Ishikawa (cell line): ENCODE measurements at regions not wholly inside any gene's neighbourhood (a gene's known extent, or its start where the extent isn't known, plus 50 kb on each side); places are given as distances from the start of the nearest gene placed in this dataset.

Experiments
- CEBPB ChIP-seq: IDR thresholded peaks from 2 replicates; pipeline ENCODE4 v1.6.1; 2012
- CREB1 ChIP-seq: IDR thresholded peaks from 2 replicates; pipeline ENCODE4 v1.6.1; 2012; ENCODE audit warnings: low read depth
- EGR1 ChIP-seq: IDR thresholded peaks from 2 replicates; pipeline ENCODE4 v1.6.1; 2012
- EP300 ChIP-seq: IDR thresholded peaks from 2 replicates; pipeline ENCODE4 v1.6.1; 2012; ENCODE audit warnings: borderline replicate concordance
- FOXM1 ChIP-seq: IDR thresholded peaks from 2 replicates; pipeline ENCODE4 v1.6.1; 2012; ENCODE audit warnings: low read depth, borderline replicate concordance
- NFIC ChIP-seq: IDR thresholded peaks from 2 replicates; pipeline ENCODE4 v1.6.1; 2012
- RAD21 ChIP-seq: IDR thresholded peaks from 2 replicates; pipeline ENCODE4 v1.6.1; 2012; ENCODE audit warnings: low read depth
- TAF1 ChIP-seq: IDR thresholded peaks from 2 replicates; pipeline ENCODE4 v1.6.1; 2012; ENCODE audit warnings: low read depth, mild to moderate bottlenecking
- TCF12 ChIP-seq: IDR thresholded peaks from 2 replicates; pipeline ENCODE4 v1.6.1; 2012; ENCODE audit warnings: low read depth
- TEAD4 ChIP-seq: IDR thresholded peaks from 2 replicates; pipeline ENCODE4 v1.6.1; 2012
- YY1 ChIP-seq: IDR thresholded peaks from 2 replicates; pipeline ENCODE4 v1.6.1; 2012; ENCODE audit warnings: low read depth
- ZBTB7A ChIP-seq: IDR thresholded peaks from 2 replicates; pipeline ENCODE4 v1.6.1; 2012; ENCODE audit warnings: low read depth
- TF ChIP-seq, protein P1 (sequence below): IDR thresholded peaks from 2 replicates; pipeline ENCODE4 v1.6.1; 2012
- TF ChIP-seq, protein P2 (sequence below): IDR thresholded peaks from 2 replicates; pipeline ENCODE4 v1.6.1; 2012; ENCODE audit warnings: low read depth, mild to moderate bottlenecking
- TF ChIP-seq, protein P3 (sequence below): IDR thresholded peaks from 2 replicates; pipeline ENCODE4 v1.6.1; 2012

DNA sequence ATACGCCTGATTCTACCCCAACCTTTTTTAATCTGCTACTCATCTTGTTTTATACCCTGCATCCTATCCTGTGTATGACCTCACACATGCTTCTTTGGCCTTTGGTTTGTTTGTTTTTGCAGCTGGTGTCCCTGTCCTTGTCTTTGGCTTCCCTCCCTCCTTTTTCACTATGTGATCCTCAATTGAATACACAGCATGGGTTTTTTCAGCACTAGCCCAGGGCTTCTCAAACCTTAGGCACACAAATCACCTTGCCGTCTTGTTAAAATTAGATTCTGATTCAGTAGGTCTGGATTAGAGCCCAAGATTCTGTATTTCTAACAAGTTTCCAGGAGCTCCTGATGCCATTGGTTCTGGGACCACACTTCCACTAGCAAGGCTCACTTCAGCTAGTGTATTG lies 321.5 kb upstream of the MAN1A1 start:
- TF ChIP-seq RAD21 (no peak), CREB1 (no peak), CEBPB (no peak), YY1 (no peak), TEAD4 (no peak), ZBTB7A (no peak), NFIC (no peak), TCF12 (no peak), FOXM1 (no peak), EGR1 (no peak), TAF1 (no peak), EP300 (no peak)
- TF ChIP-seq, protein P1, sequence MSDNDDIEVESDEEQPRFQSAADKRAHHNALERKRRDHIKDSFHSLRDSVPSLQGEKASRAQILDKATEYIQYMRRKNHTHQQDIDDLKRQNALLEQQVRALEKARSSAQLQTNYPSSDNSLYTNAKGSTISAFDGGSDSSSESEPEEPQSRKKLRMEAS = no peak
- TF ChIP-seq, protein P2, sequence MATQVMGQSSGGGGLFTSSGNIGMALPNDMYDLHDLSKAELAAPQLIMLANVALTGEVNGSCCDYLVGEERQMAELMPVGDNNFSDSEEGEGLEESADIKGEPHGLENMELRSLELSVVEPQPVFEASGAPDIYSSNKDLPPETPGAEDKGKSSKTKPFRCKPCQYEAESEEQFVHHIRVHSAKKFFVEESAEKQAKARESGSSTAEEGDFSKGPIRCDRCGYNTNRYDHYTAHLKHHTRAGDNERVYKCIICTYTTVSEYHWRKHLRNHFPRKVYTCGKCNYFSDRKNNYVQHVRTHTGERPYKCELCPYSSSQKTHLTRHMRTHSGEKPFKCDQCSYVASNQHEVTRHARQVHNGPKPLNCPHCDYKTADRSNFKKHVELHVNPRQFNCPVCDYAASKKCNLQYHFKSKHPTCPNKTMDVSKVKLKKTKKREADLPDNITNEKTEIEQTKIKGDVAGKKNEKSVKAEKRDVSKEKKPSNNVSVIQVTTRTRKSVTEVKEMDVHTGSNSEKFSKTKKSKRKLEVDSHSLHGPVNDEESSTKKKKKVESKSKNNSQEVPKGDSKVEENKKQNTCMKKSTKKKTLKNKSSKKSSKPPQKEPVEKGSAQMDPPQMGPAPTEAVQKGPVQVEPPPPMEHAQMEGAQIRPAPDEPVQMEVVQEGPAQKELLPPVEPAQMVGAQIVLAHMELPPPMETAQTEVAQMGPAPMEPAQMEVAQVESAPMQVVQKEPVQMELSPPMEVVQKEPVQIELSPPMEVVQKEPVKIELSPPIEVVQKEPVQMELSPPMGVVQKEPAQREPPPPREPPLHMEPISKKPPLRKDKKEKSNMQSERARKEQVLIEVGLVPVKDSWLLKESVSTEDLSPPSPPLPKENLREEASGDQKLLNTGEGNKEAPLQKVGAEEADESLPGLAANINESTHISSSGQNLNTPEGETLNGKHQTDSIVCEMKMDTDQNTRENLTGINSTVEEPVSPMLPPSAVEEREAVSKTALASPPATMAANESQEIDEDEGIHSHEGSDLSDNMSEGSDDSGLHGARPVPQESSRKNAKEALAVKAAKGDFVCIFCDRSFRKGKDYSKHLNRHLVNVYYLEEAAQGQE = no peak
- TF ChIP-seq, protein P3, sequence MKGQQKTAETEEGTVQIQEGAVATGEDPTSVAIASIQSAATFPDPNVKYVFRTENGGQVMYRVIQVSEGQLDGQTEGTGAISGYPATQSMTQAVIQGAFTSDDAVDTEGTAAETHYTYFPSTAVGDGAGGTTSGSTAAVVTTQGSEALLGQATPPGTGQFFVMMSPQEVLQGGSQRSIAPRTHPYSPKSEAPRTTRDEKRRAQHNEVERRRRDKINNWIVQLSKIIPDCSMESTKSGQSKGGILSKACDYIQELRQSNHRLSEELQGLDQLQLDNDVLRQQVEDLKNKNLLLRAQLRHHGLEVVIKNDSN = no peak

DNA sequence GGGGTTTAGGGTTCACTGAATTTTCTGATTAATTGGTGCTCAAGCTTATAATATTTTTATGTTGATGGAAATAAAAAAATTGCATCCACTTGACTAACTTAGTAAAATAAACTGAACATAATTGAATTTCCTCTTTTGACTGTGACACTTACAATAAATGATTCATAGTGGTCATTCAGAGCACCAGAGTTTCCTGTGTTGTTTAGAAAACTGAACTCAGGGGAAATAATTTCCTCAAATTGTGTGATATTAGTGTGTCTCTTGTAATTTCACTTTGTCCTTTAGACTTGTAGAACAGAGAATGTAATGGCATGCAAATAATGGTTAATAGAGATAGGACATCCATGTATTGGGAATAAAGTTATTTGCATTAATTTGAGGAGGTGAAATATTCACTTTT lies 319.7 kb upstream of the MAN1A1 start:
- TF ChIP-seq, protein P1 = no peak
- TF ChIP-seq NFIC (no peak), TCF12 (no peak), RAD21 (no peak), FOXM1 (no peak), YY1 (no peak), TEAD4 (no peak), ZBTB7A (no peak), EP300 (no peak), CREB1 (no peak)
- TF ChIP-seq, protein P3 = no peak
- TF ChIP-seq, protein P2 = no peak

DNA sequence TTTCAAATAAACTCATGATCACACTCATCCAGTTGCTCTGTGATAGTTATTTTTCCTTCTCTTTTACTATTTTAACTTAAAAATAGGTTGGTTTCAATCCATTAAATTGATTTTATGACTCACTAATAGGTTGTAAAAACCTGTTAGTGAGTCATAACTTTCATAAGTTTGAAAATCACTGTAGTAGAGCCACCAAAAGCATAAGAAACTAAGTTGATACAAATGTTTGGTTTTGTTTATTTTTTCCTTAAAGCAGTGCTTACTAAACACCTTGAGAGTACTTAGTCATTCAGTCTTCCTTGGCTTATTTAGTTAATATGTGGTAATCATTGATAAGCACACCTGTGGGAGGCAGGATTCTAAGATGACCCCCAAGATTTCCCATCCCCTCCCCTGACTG lies 312.1 kb upstream of the MAN1A1 start:
- TF ChIP-seq CREB1 (no peak), FOXM1 (no peak), ZBTB7A (no peak), EGR1 (no peak), TAF1 (no peak), CEBPB (no peak), EP300 (no peak), NFIC (no peak), TEAD4 (no peak), YY1 (no peak), RAD21 (no peak), TCF12 (no peak)
- TF ChIP-seq, protein P1 = no peak
- TF ChIP-seq, protein P3 = no peak
- TF ChIP-seq, protein P2 = no peak

DNA sequence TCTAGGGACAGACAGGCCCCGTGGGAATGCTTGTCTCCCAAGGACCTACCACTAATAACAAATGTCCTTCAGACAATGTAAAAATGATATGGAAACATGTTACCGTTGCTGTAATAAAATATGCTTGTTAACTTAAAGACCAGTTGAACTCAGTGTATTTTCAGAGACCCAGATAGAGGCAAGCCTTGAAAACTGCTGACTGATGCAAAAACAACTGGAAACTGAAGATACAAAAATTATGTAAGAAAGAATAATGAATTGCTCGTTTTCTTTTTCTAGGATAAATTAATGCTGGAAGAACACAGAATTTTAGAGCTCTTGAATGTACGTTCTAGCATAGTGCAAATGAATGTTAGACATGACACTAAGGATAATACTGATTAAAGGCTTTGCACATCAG lies 311.5 kb upstream of the MAN1A1 start:
- TF ChIP-seq EGR1 (no peak), TCF12 (no peak), CEBPB (no peak), RAD21 (no peak), FOXM1 (no peak), ZBTB7A (no peak), TAF1 (no peak), EP300 (no peak), YY1 (no peak)
- TF ChIP-seq, protein P3 = no peak
- TF ChIP-seq, protein P2 = no peak
- TF ChIP-seq, protein P1 = no peak
